ENCODE measurements at regions not wholly inside any gene's neighbourhood (a gene's known extent, or its start where the extent isn't known, plus 50 kb on each side); places are given as distances from the start of the nearest gene placed in this dataset.

DNA sequence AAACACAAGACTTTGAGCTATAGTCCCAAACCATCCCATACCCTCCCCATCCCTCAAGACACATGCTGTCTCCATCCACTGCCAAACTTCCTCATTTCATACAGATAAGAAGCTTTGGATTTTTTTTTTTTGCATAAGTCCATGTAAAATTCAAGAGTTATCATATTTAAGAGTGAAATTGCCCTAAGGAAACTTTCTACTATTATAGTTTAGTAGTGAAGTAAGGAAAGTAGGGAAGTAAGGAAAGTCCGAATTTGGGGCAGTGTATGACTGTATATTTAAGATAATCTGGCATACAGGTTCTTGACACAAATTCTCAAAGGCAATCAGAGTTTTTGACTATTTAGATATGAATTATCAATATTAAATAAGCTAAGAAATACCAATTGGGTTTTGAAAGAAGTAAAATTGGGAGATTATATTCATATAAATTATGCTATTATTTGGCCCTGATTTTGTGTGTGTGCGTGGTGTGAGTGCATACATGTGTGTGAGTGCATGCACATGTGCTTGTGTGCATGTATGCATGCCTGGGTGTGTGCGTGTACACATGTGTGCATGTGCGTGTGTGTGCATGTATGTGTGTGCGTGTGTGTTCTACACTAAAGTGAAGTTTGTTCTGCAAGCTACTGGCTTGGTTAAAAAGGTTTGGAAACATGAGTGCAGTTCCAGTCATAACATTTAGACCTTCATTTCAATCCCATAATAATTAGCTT is 83.6 kb upstream of the MBNL1 start:
- TF ChIP-seq, protein P1, sequence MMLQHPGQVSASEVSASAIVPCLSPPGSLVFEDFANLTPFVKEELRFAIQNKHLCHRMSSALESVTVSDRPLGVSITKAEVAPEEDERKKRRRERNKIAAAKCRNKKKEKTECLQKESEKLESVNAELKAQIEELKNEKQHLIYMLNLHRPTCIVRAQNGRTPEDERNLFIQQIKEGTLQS (IDR thresholded peaks at IDR 0.05) = no peak
- no peak for TF ChIP-seq ELF1 (IDR thresholded peaks at IDR 0.05; ENCODE audit: borderline replicate concordance, low read depth)
- no peak for TF ChIP-seq SRF (IDR thresholded peaks at IDR 0.05; ENCODE audit: low read depth)
- no peak for TF ChIP-seq CEBPB (IDR thresholded peaks at IDR 0.05; ENCODE audit: low read depth)
- intact Hi-C loops (cut with micrococcal nuclease) = no loop called here

DNA sequence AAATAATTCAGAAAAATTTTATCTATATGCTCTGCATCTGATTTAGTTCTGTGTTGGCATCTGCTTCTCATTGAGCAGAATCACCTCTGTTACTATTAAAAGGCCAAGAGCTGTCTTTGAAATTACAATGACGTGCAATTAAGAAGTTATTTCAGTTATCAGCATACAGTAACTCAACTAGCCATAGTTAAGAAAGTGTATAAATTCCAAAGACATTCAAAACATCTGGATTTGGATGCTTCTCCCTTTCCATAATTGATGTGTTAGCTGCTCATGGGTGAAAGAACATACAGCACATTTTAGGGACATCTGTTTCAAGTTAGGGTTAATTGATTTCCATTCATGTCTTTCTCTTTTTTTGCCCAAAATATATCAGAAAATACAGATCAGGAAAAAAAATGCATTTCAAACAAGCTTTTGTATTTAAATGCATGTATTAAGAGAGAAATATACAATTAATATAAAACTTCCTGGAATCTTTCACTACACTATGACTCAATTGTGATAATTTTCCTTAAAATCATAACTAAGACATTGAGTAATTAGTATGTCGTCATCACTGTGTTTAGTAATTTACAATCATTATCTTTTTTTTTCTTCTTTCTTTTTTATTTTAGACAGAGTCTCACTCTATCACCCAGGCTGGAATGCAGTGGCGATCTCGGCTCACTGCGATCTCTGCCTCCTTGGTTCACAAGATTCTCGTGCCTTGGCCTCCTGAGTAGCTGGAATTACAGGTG is 82.7 kb upstream of the MBNL1 start:
- CTCF ChIA-PET = interaction anchor here (0.8 kb wide), 1 partner anchor 258 kb away, joined by 3 read pairs; no protein-coding TSS in a partner anchor
- H2AFZ ChIP-seq (ENCODE audit: low read depth, low read length, poor library complexity, severe bottlenecking) = no peak overlapping the region
- no peak overlapping the region for H3K4me2 ChIP-seq (ENCODE audit: low read length)
- no peaks in the 10 kb centered on the region for H4K20me1 ChIP-seq (ENCODE audit: insufficient read depth)
- POLR2A ChIA-PET = no interaction called here
- TF ChIP-seq ELF1 (IDR thresholded peaks at IDR 0.05; ENCODE audit: borderline replicate concordance, low read depth) (no peak), ZNF274 (IDR thresholded peaks at IDR 0.05; ENCODE audit: low read depth, low read length) (no peak), POLR2A (IDR thresholded peaks at IDR 0.05; ENCODE audit: borderline replicate concordance, extremely low read depth, insufficient read depth, insufficient read length) (no peak), RAD21 (IDR thresholded peaks at IDR 0.05; ENCODE audit: low read depth) (no peak), CBX3 (IDR thresholded peaks at IDR 0.05; ENCODE audit: low read depth) (no peak), CEBPB (IDR thresholded peaks at IDR 0.05; ENCODE audit: low read depth) (no peak), EGR1 (IDR thresholded peaks at IDR 0.05; ENCODE audit: low read depth) (no peak), SIN3A (IDR thresholded peaks at IDR 0.05; ENCODE audit: low read depth) (no peak)
- TF ChIP-seq, protein P2, sequence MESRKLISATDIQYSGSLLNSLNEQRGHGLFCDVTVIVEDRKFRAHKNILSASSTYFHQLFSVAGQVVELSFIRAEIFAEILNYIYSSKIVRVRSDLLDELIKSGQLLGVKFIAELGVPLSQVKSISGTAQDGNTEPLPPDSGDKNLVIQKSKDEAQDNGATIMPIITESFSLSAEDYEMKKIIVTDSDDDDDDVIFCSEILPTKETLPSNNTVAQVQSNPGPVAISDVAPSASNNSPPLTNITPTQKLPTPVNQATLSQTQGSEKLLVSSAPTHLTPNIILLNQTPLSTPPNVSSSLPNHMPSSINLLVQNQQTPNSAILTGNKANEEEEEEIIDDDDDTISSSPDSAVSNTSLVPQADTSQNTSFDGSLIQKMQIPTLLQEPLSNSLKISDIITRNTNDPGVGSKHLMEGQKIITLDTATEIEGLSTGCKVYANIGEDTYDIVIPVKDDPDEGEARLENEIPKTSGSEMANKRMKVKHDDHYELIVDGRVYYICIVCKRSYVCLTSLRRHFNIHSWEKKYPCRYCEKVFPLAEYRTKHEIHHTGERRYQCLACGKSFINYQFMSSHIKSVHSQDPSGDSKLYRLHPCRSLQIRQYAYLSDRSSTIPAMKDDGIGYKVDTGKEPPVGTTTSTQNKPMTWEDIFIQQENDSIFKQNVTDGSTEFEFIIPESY (IDR thresholded peaks at IDR 0.05; ENCODE audit: extremely low read depth, insufficient replicate concordance, low read length) = no peak
- TF ChIP-seq, protein P1 (IDR thresholded peaks at IDR 0.05) = no peak
- TF ChIP-seq, protein P3, sequence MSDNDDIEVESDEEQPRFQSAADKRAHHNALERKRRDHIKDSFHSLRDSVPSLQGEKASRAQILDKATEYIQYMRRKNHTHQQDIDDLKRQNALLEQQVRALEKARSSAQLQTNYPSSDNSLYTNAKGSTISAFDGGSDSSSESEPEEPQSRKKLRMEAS (IDR thresholded peaks at IDR 0.05) = no peak
- no peak overlapping the region for H3K4me3 ChIP-seq (replicated peaks in 1 of 2; ENCODE audit: low read depth in 1 of 2, low read length in 2 of 2)
- no peaks in the 10 kb centered on the region for H3K36me3 ChIP-seq (ENCODE audit: control insufficient read depth in 1 of 2, insufficient read depth in 2 of 2, low read length in 2 of 2)
- no peaks in the 10 kb centered on the region for H3K27me3 ChIP-seq (ENCODE audit: insufficient read depth, low read length)
- H3K9me2 ChIP-seq (ENCODE audit: insufficient read depth) = no peaks in the 10 kb centered on the region
- ATAC-seq = no peak
- no peaks in the 10 kb centered on the region for H3K9me3 ChIP-seq (ENCODE audit: control insufficient read depth in 1 of 2, insufficient read depth in 1 of 2, low read depth in 1 of 2, low read length in 2 of 2)
- H3K79me2 ChIP-seq (ENCODE audit: insufficient read depth, low read length) = no peaks in the 10 kb centered on the region
- intact Hi-C loops (cut with micrococcal nuclease) = no loop called here
- H3K9ac ChIP-seq (ENCODE audit: low read length) = no peak overlapping the region
- no peaks in the 10 kb centered on the region for H3K4me1 ChIP-seq (ENCODE audit: control insufficient read depth in 1 of 2, insufficient read depth in 2 of 2, low read length in 2 of 2)
- no peak overlapping the region for H3K27ac ChIP-seq (ENCODE audit: low read depth, low read length)
- no peak for DNase-seq (ENCODE audit: low read depth, low spot score)
- BruUV-seq (replicated peaks) = no TSS peak
- RAD21 ChIA-PET (ENCODE audit: low non-redundant PET in 1 of 2, low total read pairs in 2 of 2, uncharacterized antibody in 2 of 2, unreplicated experiment in 2 of 2) = interaction anchor here in 1 of 2 experiments (0.7 kb wide), 1 partner anchor 82 kb away, joined by 3 read pairs; no protein-coding TSS in a partner anchor

More for the DNA sequence above, 83.6 kb upstream of the MBNL1 start:
- H2AFZ ChIP-seq (ENCODE audit: low read depth, low read length, poor library complexity, severe bottlenecking) = no peak overlapping the region
- no peaks in the 10 kb centered on the region for H3K9me3 ChIP-seq (ENCODE audit: control insufficient read depth in 1 of 2, insufficient read depth in 1 of 2, low read depth in 1 of 2, low read length in 2 of 2)
- RAD21 ChIA-PET (ENCODE audit: low non-redundant PET in 1 of 2, low total read pairs in 2 of 2, uncharacterized antibody in 2 of 2, unreplicated experiment in 2 of 2) = no interaction called here
- H3K4me1 ChIP-seq (ENCODE audit: control insufficient read depth in 1 of 2, insufficient read depth in 2 of 2, low read length in 2 of 2) = no peaks in the 10 kb centered on the region
- H3K27ac ChIP-seq (ENCODE audit: low read depth, low read length) = no peak overlapping the region
- H3K4me2 ChIP-seq (ENCODE audit: low read length) = no peak overlapping the region
- no peaks in the 10 kb centered on the region for H3K9me2 ChIP-seq (ENCODE audit: insufficient read depth)
- CTCF ChIA-PET = interaction anchor here (0.8 to 2.3 kb wide), 2 partner anchors 259 kb away, joined by 3 to 12 read pairs; no protein-coding TSS in a partner anchor
- no peaks in the 10 kb centered on the region for H3K36me3 ChIP-seq (ENCODE audit: control insufficient read depth in 1 of 2, insufficient read depth in 2 of 2, low read length in 2 of 2)
- no peak overlapping the region for H3K9ac ChIP-seq (ENCODE audit: low read length)
- DNase-seq (ENCODE audit: low read depth, low spot score) = no peak
- H3K79me2 ChIP-seq (ENCODE audit: insufficient read depth, low read length) = no peaks in the 10 kb centered on the region
- no peak for ATAC-seq
- H3K27me3 ChIP-seq (ENCODE audit: insufficient read depth, low read length) = no peaks in the 10 kb centered on the region
- POLR2A ChIA-PET = no interaction called here
- BruUV-seq (replicated peaks) = no TSS peak
- no peak overlapping the region for H3K4me3 ChIP-seq (replicated peaks in 1 of 2; ENCODE audit: low read depth in 1 of 2, low read length in 2 of 2)
- no peaks in the 10 kb centered on the region for H4K20me1 ChIP-seq (ENCODE audit: insufficient read depth)

Measured in HCT116 (cell line).